DND-41 (cell line): ENCODE measurements at regions not wholly inside any gene's neighbourhood (a gene's known extent, or its start where the extent isn't known, plus 50 kb on each side); places are given as distances from the start of the nearest gene placed in this dataset.

ENCODE experiments used
- ATAC-seq: fragments of 200-7000 bp; cut with Tn5 transposase; 3 replicates; pipeline ENCODE4 v1.9.1; 2021; ENCODE audit warnings: low read depth; ENCODE audit not compliant: insufficient read depth
- DNase-seq: peaks from one replicate; pipeline ENCODE4 v3.0.0-alpha.2; 2020
- H2AFZ ChIP-seq: 2 replicates; pipeline ENCODE4 v1.6.0; 2012; ENCODE audit warnings: low read depth, low read length
- H3K27ac ChIP-seq: 2 replicates; pipeline ENCODE4 v1.5.1; 2012; ENCODE audit warnings: low read length, inconsistent platforms
- H3K27me3 ChIP-seq: fragments of 200-600 bp; sonication (generic); 2 replicates; pipeline ENCODE4 v1.6.0; 2012; ENCODE audit warnings: low read length, mild to moderate bottlenecking, inconsistent platforms; ENCODE audit not compliant: insufficient read depth, poor library complexity
- H3K36me3 ChIP-seq: 2 replicates; pipeline ENCODE4 v1.5.1; 2012; ENCODE audit warnings: low read length, inconsistent platforms; ENCODE audit not compliant: insufficient read depth
- H3K4me1 ChIP-seq: 2 replicates; pipeline ENCODE4 v1.5.1; 2012; ENCODE audit warnings: mild to moderate bottlenecking, low read length; ENCODE audit not compliant: insufficient read depth
- H3K4me2 ChIP-seq: 2 replicates; pipeline ENCODE4 v1.6.0; 2012; ENCODE audit warnings: mild to moderate bottlenecking, moderate library complexity, low read length, inconsistent platforms; ENCODE audit not compliant: insufficient read depth
- H3K4me3 ChIP-seq, 2 experiments: fragments of 200-600 bp in 1 of 2; shearing (Covaris generic) in 1 of 2; 2 replicates each; pipeline ENCODE4 v1.5.1; 2012 to 2016; ENCODE audit warnings: inconsistent platforms in 2 of 2, low read length in 2 of 2, mild to moderate bottlenecking in 2 of 2, low read depth in 1 of 2, moderate library complexity in 1 of 2
- H3K79me2 ChIP-seq: 2 replicates; pipeline ENCODE4 v1.6.0; 2012; ENCODE audit warnings: low read length, inconsistent platforms; ENCODE audit not compliant: insufficient read depth
- H3K9ac ChIP-seq: 2 replicates; pipeline ENCODE4 v1.6.0; 2012; ENCODE audit warnings: low read depth, mild to moderate bottlenecking, inconsistent platforms, low read length, moderate library complexity
- H3K9me3 ChIP-seq: 2 replicates; pipeline ENCODE4 v1.5.1; 2012; ENCODE audit warnings: low read length, moderate library complexity, mild to moderate bottlenecking, inconsistent platforms; ENCODE audit not compliant: insufficient read depth, severe bottlenecking
- H4K20me1 ChIP-seq: 2 replicates; pipeline ENCODE4 v1.6.0; 2012; ENCODE audit warnings: low read length; ENCODE audit not compliant: insufficient read depth
- EZH2 ChIP-seq: IDR thresholded peaks from 3 replicates; pipeline ENCODE4 v1.6.1; 2012; ENCODE audit warnings: borderline replicate concordance, low read depth, mild to moderate bottlenecking, moderate library complexity, low read length, inconsistent platforms; ENCODE audit not compliant: severe bottlenecking
- TF ChIP-seq, protein P1 (sequence below): IDR thresholded peaks from 2 replicates; pipeline ENCODE4 v1.5.1; 2012; ENCODE audit warnings: borderline replicate concordance, low read length, moderate library complexity, mild to moderate bottlenecking; ENCODE audit not compliant: poor library complexity, severe bottlenecking; ENCODE audit errors: extremely low read depth

DNA sequence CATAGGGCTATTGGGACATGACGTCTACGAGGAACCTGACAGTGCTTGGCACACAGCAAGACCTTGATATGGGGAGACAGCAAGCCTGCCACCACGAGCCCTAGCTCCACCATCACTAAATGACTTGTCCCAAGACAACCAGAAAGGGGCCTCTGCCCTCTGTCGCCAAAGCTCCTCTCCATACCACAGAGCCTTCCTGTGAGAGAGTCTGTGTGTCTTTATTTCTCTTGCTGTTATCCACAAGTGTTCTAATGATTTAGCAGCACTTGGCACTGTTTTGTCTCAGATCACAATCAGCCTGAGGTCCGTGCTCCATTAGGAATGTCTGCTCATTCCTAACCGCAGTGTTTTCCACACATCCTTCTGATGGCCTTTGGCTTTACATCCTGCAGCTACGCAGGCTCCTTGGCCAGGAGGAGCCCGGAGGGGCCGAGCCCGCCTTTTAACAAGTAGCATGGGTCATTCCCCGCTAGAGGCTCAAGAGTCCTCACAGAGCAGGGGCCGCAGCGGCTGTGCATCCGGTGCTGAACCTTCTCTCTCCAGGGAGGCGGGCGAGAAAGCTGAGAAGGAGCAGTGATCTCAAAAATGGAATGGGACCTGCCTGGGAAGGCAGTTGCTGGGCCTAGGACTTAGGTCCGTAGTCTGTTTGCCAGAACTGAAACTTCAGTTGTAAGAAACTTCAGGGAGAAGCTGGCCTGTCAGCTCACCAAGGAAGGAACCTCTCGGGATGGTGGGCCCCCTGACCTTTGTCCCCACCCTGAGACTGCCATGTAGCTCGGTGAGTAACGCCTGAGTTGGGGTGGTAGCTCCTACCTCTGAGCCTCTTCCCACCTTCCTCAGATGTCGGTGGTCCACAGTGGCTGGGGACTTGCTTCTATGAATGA, 61.1 kb upstream of the HMGB1 start:
- no peaks in the 10 kb centered on the region for H3K36me3 ChIP-seq
- H3K4me3 ChIP-seq = no peak overlapping the region
- no peak overlapping the region for H3K9ac ChIP-seq
- H3K9me3 ChIP-seq = no peaks in the 10 kb centered on the region
- no peak for TF ChIP-seq EZH2
- TF ChIP-seq, protein P1, sequence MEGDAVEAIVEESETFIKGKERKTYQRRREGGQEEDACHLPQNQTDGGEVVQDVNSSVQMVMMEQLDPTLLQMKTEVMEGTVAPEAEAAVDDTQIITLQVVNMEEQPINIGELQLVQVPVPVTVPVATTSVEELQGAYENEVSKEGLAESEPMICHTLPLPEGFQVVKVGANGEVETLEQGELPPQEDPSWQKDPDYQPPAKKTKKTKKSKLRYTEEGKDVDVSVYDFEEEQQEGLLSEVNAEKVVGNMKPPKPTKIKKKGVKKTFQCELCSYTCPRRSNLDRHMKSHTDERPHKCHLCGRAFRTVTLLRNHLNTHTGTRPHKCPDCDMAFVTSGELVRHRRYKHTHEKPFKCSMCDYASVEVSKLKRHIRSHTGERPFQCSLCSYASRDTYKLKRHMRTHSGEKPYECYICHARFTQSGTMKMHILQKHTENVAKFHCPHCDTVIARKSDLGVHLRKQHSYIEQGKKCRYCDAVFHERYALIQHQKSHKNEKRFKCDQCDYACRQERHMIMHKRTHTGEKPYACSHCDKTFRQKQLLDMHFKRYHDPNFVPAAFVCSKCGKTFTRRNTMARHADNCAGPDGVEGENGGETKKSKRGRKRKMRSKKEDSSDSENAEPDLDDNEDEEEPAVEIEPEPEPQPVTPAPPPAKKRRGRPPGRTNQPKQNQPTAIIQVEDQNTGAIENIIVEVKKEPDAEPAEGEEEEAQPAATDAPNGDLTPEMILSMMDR = no peak
- no peak overlapping the region for H2AFZ ChIP-seq
- no peak overlapping the region for H3K4me2 ChIP-seq
- peaks cover 12% of the 10 kb centered on the region for H3K4me1 ChIP-seq
- DNase-seq (no peak), ATAC-seq (no peak)
- H4K20me1 ChIP-seq = no peaks in the 10 kb centered on the region
- no peaks in the 10 kb centered on the region for H3K79me2 ChIP-seq
- H3K27me3 ChIP-seq = no peaks in the 10 kb centered on the region
- H3K27ac ChIP-seq = no peak overlapping the region

DNA sequence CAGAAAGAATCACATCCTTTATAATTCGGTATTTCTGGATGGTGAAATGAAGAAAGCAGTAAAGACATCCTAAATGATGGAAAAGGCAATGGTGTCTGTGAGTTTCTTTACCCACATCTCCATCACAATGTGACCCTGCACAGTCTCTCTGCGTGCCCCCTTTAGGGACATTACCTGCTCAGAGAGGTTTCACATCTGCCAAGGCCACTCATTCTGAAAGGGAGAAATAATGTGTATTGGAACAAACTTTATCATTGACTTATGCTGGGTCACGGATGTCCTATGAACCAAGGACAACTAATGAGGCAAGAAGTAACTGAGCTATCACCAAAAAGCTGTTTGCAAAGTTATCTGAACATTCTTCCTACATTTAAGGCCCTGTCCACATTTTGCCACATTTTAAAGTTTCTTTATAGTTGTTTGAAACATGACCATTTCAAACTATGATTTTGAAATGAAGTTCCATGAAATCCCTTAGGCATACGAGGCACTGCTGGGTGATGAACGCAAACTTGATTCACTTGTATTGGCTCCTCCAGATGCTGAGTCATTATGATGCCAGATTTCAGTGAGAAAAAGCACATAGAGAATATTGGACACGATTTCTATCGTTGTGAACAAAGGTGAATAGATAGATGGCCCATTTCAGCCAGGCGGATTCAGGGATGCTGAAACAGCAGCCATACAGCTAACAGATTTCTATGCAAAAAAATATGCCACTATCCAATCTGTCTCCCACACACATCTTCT, 63.5 kb upstream of the HMGB1 start:
- H3K79me2 ChIP-seq = no peaks in the 10 kb centered on the region
- DNase-seq = no peak
- H3K4me2 ChIP-seq = no peak overlapping the region
- ATAC-seq = no peak
- no peak overlapping the region for H3K4me3 ChIP-seq
- no peaks in the 10 kb centered on the region for H4K20me1 ChIP-seq
- H3K4me1 ChIP-seq = peaks cover 12% of the 10 kb centered on the region
- no peak overlapping the region for H3K9ac ChIP-seq
- H3K27me3 ChIP-seq = no peaks in the 10 kb centered on the region
- H3K9me3 ChIP-seq = no peaks in the 10 kb centered on the region
- TF ChIP-seq EZH2 = no peak
- TF ChIP-seq, protein P1 = no peak
- no peak overlapping the region for H2AFZ ChIP-seq
- no peaks in the 10 kb centered on the region for H3K36me3 ChIP-seq
- no peak overlapping the region for H3K27ac ChIP-seq

DNA sequence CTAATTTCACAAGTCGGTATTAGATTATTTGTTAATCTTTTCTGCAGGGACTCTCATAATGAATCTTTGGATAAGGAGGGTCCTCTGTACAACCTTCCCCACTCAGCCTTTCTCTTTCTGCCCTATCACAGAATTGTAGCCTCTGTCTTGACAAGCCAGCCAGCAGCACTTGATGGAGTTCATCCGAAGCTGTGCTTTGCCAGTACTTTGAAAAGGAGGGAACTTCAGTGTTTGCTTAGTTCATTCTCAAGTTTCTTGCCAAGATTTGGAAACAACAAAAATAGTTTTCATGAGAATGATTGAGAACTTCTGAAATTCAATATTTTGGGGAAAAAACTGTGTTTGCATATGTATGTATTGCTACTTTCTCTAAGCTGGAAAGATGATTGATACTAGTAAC, 69.3 kb upstream of the HMGB1 start:
- Histone ChIP-seq H3K4me2 (no peak overlapping the region), H3K27ac (no peak overlapping the region), H3K36me3 (no peaks in the 10 kb centered on the region), H3K27me3 (no peaks in the 10 kb centered on the region), H3K9ac (no peak overlapping the region), H4K20me1 (no peaks in the 10 kb centered on the region), H3K79me2 (no peaks in the 10 kb centered on the region), H3K4me1 (no peaks in the 10 kb centered on the region), H3K4me3 (no peak overlapping the region), H3K9me3 (no peaks in the 10 kb centered on the region), H2AFZ (no peak overlapping the region)
- DNase-seq (no peak), ATAC-seq (no peak)
- TF ChIP-seq, protein P1 = no peak
- no peak for TF ChIP-seq EZH2
